ENCODE measurements at regions not wholly inside any gene's neighbourhood (a gene's known extent, or its start where the extent isn't known, plus 50 kb on each side); places are given as distances from the start of the nearest gene placed in this dataset.

DNA sequence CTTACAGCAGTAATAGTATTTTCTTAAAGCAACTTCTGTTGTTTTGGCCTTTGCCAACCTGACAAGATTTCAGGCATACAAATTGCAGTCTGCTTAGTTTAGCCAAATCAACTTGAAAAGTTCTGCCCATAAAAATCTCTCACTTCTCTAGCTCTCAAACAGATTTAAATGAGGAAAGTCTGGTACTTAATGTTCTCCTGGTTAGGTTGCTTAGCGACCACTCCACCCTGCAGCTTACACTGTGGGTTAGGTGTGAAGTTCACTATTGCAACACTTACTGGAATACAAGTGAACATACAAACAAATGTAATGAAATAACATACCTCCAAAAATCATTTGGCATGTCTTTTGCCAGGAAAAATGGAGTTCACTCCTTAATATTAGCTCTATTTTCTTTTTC lies 178.7 kb upstream of the PCDH9 start:
- TF ChIP-seq, protein P1, sequence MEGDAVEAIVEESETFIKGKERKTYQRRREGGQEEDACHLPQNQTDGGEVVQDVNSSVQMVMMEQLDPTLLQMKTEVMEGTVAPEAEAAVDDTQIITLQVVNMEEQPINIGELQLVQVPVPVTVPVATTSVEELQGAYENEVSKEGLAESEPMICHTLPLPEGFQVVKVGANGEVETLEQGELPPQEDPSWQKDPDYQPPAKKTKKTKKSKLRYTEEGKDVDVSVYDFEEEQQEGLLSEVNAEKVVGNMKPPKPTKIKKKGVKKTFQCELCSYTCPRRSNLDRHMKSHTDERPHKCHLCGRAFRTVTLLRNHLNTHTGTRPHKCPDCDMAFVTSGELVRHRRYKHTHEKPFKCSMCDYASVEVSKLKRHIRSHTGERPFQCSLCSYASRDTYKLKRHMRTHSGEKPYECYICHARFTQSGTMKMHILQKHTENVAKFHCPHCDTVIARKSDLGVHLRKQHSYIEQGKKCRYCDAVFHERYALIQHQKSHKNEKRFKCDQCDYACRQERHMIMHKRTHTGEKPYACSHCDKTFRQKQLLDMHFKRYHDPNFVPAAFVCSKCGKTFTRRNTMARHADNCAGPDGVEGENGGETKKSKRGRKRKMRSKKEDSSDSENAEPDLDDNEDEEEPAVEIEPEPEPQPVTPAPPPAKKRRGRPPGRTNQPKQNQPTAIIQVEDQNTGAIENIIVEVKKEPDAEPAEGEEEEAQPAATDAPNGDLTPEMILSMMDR (IDR thresholded peaks at IDR 0.05), result no peak
- TF ChIP-seq POLR2A (IDR thresholded peaks at IDR 0.05), result no peak
